ENCODE measurements at regions not wholly inside any gene's neighbourhood (a gene's known extent, or its start where the extent isn't known, plus 50 kb on each side); places are given as distances from the start of the nearest gene placed in this dataset.

GRCh38 chr1:219397511-219397910 lies 215.4 kb downstream of the ZC3H11B start:
- no peak for DNase-seq

- DNase-seq, result no peak
These were observed 217.6 kb downstream of the LYPLAL1 start for GRCh38 chr1:219391297-219391696.

DNA sequence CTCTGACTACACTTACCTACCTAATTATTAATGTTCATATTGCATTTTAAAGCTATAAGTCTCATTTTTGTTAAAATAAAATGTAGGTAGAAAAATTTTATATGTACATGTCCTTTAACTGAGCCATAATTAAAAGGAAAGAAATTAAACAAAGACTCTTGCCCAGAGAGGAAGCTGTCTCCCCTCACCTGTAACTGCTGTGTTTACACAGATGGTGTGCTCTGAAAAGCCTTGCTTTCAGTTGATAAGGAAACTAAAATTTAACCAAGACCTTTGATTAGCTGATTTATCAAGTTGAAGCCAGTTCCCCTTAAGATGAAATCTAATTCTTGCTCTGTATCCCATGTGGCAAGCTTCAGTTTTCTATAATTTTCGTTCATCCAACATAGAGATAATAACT lies 213.5 kb downstream of the LYPLAL1 start:
- no peak for DNase-seq

GRCh38 chr1:219385787-219386427 lies 212.2 kb downstream of the LYPLAL1 start:
- DNase-seq, result peak; percentile 21

DNA sequence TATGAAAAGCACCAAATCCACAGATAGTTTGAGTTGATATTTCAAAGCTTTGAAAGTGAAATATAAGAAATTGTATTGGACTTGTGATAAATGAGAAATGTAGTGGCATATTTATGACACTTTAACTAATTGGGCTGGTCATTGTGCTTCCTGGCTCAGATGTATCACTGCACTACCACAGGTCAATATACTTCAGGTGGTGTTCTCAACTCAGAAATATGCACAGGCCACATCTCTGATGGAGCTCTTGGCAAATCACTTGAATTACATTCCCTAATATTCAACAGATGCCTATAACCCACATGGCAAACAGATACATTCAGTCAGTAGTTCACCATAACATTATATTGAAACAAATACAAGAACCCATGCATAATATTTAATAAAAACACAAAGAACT lies 209.6 kb downstream of the LYPLAL1 start:
- no peak for DNase-seq

DNA sequence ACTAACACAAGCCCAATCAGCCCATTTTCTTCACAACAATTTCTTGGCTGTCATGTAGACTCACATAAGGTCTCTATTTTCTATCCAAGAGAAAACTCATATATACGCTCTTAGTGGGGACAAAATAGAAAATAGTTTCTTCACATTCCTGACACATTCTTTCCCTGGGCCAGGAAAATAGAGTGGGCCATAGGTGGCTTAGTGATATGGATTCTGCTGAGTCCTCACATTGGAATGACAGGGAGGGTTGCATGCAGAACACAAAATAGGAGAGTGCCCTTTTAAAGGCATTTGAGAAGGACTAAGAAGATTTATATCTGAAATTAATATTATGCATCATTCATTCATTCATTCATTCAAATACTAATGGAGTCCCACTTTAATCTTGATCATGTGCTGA lies 207.7 kb downstream of the LYPLAL1 start:
- DNase-seq, result no peak

DNA sequence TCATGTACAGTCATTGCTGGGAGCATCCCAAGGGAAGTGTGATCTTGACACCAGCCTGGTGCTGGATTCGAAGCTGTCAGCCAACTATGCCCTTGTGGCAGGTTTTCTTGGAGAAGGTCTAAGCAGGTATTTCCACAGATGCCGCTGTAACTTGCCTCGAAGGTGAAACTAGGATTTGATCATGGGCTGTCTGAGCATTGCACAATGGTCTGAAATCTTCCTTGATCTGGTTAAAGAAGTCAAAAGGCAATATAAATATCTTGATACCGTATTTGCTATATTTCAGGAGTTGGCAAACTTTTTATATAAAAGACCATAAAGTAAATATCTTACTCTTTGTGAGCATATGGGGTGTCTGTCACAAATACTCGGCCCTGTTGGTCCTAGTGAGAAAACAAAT lies 206.8 kb downstream of the LYPLAL1 start:
- no peak for DNase-seq

DNA sequence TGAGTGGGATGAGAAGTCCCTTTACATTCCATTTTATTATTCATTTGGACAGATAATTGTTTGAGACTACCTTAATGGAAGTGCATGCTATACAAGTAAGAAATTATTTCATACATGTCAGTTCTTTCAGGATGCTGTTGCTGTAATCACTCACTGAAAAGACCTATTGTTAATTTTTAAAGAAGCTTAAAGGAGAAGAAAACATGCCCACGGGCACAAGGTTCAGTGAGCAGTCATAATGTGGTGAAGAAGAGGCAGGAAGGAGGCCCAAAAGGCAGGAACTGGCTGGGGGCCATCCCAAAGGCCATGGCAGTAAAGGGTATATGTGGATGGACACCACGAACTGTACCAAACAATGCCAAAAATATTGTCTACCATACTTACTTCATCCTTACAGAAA lies 206.0 kb downstream of the LYPLAL1 start:
- no peak for DNase-seq

DNA sequence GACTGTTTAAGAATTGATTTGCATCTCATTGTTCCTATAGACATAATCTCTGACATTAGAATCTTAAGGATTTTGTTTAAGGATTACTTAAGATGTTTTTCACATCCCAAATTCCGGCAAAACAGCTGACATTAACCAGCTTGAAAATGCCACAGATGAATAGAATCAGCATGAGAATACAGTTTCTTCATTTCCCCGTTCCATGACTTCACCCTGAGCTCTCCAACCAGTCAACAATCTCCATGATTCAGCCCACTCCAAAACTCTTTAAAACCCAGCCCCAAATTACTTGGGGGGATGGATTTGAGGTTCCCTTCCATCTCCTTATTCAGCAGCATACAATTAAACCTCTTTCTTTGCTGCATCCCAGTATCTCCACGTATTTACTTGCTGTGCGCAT lies 201.0 kb downstream of the LYPLAL1 start:
- DNase-seq, result no peak

- DNase-seq, result no peak
These were observed 200.4 kb downstream of the LYPLAL1 start for GRCh38 chr1:219374046-219374566.

GRCh38 chr1:219373616-219373935 lies 199.9 kb downstream of the LYPLAL1 start:
- DNase-seq, result no peak

- DNase-seq, result no peak
These were observed 199.4 kb downstream of the LYPLAL1 start for GRCh38 chr1:219372916-219373615.

DNA sequence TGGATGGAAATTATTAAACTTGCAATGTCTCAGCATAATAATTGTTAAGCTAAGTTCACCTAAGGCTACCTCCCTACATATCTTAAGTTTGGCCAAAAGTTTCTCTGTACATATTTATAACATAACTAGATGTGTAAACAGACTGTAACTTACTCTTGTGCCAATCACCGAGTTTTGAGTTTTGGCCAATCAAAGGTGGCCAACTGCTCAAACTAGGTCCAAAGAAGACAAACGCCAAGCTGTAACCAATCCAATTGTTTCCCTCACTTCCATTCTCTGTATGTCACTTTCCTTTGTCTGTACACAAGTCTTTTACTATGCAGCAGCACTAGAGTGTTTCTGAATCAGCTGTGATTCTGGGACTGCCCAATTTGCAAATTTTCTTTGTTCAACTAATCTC lies 197.8 kb downstream of the LYPLAL1 start:
- no peak for DNase-seq

GRCh38 chr1:219367496-219367895 lies 193.8 kb downstream of the LYPLAL1 start:
- DNase-seq, result no peak

GRCh38 chr1:219365451-219365850 lies 191.8 kb downstream of the LYPLAL1 start:
- no peak for DNase-seq

GRCh38 chr1:219362702-219363101 lies 189.0 kb downstream of the LYPLAL1 start:
- no peak for DNase-seq

- DNase-seq, result no peak
These were observed 185.4 kb downstream of the LYPLAL1 start for GRCh38 chr1:219359126-219359525.

DNA sequence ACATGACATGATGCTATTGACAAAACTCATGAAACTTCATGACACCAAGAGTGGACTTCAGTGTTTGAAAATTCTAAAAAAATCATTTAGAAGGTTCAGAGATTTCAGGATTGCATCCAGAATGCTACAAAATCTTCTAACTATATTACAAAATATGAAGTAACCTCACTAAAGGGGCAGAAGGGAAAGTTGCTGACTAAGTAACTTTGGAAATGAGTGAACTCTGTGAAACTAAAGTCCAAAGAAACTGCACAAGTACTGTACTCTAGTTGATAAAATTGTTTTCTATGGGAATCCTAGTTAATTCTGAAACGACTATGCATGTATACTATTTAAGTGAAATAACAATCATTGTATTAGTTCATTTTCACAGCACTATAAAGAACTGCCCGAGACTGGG lies 184.4 kb downstream of the LYPLAL1 start:
- DNase-seq, result no peak

- DNase-seq, result no peak
These were observed 181.3 kb downstream of the LYPLAL1 start for GRCh38 chr1:219354962-219355361.

DNA sequence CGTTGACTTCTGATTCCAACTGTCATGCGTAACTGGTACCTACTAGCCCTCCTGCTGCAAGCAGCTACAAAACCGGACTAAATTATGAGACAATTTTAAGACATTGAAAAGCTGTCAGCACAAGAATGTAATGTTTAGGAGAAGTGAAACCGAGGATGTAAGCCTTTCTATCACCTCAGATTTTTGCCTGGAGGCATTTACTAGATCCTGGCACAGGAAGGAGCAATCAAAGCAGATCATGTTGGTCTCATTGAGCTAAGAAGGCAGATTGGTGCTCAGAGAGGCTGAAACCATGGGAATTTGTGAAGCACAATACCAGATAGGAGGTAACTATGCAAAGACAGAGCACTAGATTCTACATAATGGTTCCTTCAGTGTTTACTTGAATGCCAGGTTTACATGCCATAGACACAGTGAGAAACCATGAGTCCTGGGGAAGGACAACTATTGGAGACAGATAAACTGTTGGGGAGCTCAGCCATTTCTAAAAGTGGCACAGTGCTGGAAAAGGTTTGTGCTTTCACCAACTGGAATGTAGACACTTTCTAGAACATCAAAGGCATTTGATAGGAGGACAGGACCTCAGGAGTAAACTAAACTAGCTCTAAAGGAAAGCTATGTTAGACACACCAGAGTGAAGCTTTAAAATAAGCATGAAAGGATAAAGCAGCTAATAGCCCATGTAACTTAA lies 179.4 kb downstream of the LYPLAL1 start:
- DNase-seq, result no peak

DNA sequence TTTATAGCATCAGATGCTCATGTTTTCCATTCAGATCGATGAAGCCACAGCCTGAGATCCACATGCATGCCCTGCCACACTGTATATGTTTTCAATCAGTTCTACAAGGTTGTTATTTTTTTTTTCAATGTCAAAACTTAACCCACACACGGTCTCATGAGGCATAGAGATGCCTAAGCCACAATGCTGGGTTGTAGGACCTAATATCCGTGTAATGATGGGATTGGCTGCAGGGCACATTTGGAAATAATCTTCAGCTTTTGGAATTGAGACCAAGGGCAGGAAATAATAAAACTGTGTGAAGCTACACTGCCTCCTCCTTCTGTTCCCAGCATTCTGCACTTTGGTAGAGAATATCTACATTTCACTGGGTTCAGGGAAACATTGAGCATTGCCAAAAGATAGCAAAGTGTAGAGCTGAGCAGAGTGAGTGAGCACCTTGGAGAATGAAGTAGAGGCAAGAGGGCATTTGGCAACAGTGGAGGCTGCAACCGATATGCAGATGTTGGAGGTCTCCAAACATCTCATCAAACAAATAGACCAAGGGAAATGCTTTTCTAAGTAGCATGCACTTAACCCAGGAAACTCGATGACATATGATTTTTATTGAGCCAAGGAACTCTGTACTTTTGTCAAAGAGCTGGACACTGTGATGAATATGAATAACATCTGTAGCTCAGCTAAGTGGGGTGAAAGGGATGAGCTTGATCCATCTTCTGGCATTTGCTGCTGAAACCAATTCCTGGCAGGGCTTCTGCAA lies 176.7 kb downstream of the LYPLAL1 start:
- no peak for DNase-seq

- no peak for DNase-seq
These were observed 174.3 kb downstream of the LYPLAL1 start for GRCh38 chr1:219347921-219348391.

DNA sequence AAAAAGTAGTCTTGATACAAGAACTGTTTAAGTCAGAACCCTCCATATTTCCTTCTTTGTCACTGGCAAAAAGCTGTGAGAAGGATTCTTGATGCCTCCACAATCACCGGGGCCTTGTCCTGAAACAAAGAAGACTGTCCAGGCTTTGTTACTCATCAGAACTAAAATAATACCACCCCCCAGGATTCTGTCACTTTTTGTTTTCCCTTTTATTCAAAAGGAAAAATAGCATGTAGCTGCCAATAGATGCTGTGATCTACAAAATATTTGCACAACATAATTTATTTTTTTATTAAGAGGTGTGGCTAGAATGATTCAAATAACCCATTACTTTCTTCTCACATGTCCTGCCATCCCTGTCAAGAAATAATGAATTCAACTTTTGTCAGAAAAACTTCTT lies 173.7 kb downstream of the LYPLAL1 start:
- no peak for DNase-seq
